T-cell (primary cell): ENCODE measurements at regions not wholly inside any gene's neighbourhood (a gene's known extent, or its start where the extent isn't known, plus 50 kb on each side); places are given as distances from the start of the nearest gene placed in this dataset.

Source experiments
- ATAC-seq, 4 experiments: fragments of 200-7000 bp in 3 of 4; fragments of 150-1000 bp in 1 of 4; cut with Tn5 transposase; replicated peaks in 1 of 4; 1 replicate in 3 of 4; 2 replicates in 1 of 4; pipeline ENCODE4 v1.10.0; 2021; ENCODE audit warnings: moderate library complexity in 3 of 4, mild to moderate bottlenecking in 2 of 4, moderate number of reproducible peaks in 1 of 4
- CTCF ChIA-PET, 2 donors: fragments of 300-600 bp; sonication (Branson Sonifier 250); formaldehyde crosslinking; loops; one replicate each; lab custom pipeline; 2022; ENCODE audit warnings: antibody characterized with exemption in 2 of 2; lab: Charles Lee
- POLR2A ChIA-PET, 2 donors: fragments of 300-600 bp; sonication (Branson Sonifier 250); formaldehyde crosslinking; loops; one replicate each; lab custom pipeline; 2022; ENCODE audit warnings: antibody characterized with exemption in 2 of 2; lab: Charles Lee
- DNase-seq, 35 experiments: peaks; one replicate each; pipeline versions ENCODE4 v3.0.0 to v3.0.0-alpha.2; 2013 to 2023
- H3K27ac ChIP-seq: one replicate; pipeline ENCODE4 v1.5.1; 2013; ENCODE audit warnings: low read length
- H3K27me3 ChIP-seq, 2 experiments: replicated peaks in 1 of 2; 1 replicate in 1 of 2; 2 replicates in 1 of 2; pipeline versions ENCODE4 v1.6.1 to v1.7.0; 2013; ENCODE audit warnings: low read length in 1 of 2, mixed read lengths in 1 of 2; ENCODE audit not compliant: control insufficient read depth in 2 of 2, insufficient read depth in 2 of 2; ENCODE audit errors: extremely low read depth in 1 of 2
- H3K36me3 ChIP-seq, 2 donors: 1 replicate in 1 of 2; 2 replicates in 1 of 2; pipeline versions ENCODE4 v1.6.1 to v1.7.0; 2013; ENCODE audit warnings: low read length in 1 of 2; ENCODE audit not compliant: control insufficient read depth in 2 of 2, insufficient read depth in 1 of 2; ENCODE audit errors: extremely low read depth in 1 of 2
- H3K4me1 ChIP-seq, 2 experiments: 1 replicate in 1 of 2; 2 replicates in 1 of 2; pipeline versions ENCODE4 v1.6.1 to v1.7.0; 2013; ENCODE audit warnings: low read length in 2 of 2, mixed read lengths in 1 of 2; ENCODE audit not compliant: insufficient read depth in 2 of 2, control insufficient read depth in 1 of 2; ENCODE audit errors: extremely low read depth in 1 of 2
- H3K4me3 ChIP-seq, 2 donors: 1 replicate in 1 of 2; 2 replicates in 1 of 2; pipeline versions ENCODE4 v1.5.1 to v1.7.0; 2013; ENCODE audit warnings: mild to moderate bottlenecking in 2 of 2, low read length in 1 of 2, moderate library complexity in 1 of 2; ENCODE audit not compliant: control insufficient read depth in 1 of 2; ENCODE audit errors: extremely low read depth in 1 of 2
- H3K9me3 ChIP-seq: 2 replicates; pipeline ENCODE4 v1.7.0; 2013
- H3K27ac Mint-ChIP-seq, 2 donors: one replicate each; pipeline ENCODE4 v1.8.0; 2020 to 2021; ENCODE audit warnings: mild to moderate bottlenecking in 2 of 2, mixed read lengths in 2 of 2
- H3K27me3 Mint-ChIP-seq, 2 donors: one replicate each; pipeline ENCODE4 v1.8.0; 2021 to 2022; ENCODE audit warnings: mixed read lengths in 2 of 2
- H3K36me3 Mint-ChIP-seq: one replicate; pipeline ENCODE4 v1.8.0; 2021; ENCODE audit warnings: mixed read lengths
- H3K4me1 Mint-ChIP-seq, 3 donors: one replicate each; pipeline ENCODE4 v1.8.0; 2020 to 2022; ENCODE audit warnings: mixed read lengths in 3 of 3, mild to moderate bottlenecking in 1 of 3
- H3K4me3 Mint-ChIP-seq, 3 donors: one replicate each; pipeline ENCODE4 v1.8.0; 2020 to 2022; ENCODE audit warnings: mild to moderate bottlenecking in 3 of 3, mixed read lengths in 3 of 3, moderate library complexity in 3 of 3
- H3K9me3 Mint-ChIP-seq, 3 donors: one replicate each; pipeline ENCODE4 v1.8.0; 2020 to 2022; ENCODE audit warnings: mixed read lengths in 3 of 3
- WGBS: methylation state at CpG from one replicate; pipeline ENCODE4 v1.1.5; 2013; ENCODE audit warnings: missing lambda C conversion rate; ENCODE audit not compliant: insufficient coverage; 5-methylcytosine and 5-hydroxymethylcytosine counted together

- POLR2A ChIA-PET: no interaction called here
- Histone ChIP-seq H3K4me1 (no peaks in the 10 kb centered on the region), H3K27ac (no peak overlapping the region), H3K9me3 (no peaks in the 10 kb centered on the region), H3K36me3 (no peaks in the 10 kb centered on the region), H3K27me3 (peaks cover 2 to 3% of the 10 kb centered on the region in 2 experiments), H3K4me3 (no peak overlapping the region)
- no peak overlapping the region for H3K4me3 Mint-ChIP-seq
- no peaks in the 10 kb centered on the region for H3K4me1 Mint-ChIP-seq
- CTCF ChIA-PET: no interaction called here
- ATAC-seq: no peak
- H3K9me3 Mint-ChIP-seq: no peaks in the 10 kb centered on the region
- 59% methylated on average over 2 of the region's 3 CpGs for WGBS
- no peaks in the 10 kb centered on the region for H3K36me3 Mint-ChIP-seq
- H3K27me3 Mint-ChIP-seq: peaks cover 17 to 43% of the 10 kb centered on the region in 2 donors
- H3K27ac Mint-ChIP-seq: no peak overlapping the region
- no peak for DNase-seq
These were observed 282.0 kb upstream of the RORA start for GRCh38 chr15:61511089-61511488.

DNA sequence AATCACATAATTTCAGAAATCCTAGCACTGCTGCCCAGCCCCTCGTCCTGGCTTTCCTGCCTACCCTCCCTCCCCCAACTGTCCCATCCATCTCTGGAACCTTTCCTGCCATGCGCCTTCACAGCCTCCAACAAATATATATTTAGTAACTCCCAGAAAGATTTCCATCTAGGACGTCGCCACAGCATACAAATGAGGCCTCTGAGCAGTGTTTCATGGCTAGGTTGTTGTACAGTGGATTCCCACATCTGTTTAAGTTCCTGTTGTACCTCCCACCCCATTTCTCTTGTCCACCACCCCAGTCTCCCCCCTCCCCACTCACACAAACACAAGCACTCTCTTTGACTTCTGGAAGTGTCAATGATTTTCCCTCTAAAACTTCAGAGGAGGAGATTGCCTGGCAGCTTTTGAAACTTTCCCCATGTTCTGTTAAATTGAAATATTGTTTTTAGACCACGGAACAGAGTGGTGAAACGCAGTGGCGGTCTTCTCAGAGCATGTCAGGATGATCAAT lies 280.3 kb upstream of the RORA start:
- Mint-ChIP-seq H3K4me1 (no peaks in the 10 kb centered on the region), H3K27ac (no peak overlapping the region), H3K27me3 (peaks cover 19 to 46% of the 10 kb centered on the region in 2 donors), H3K36me3 (no peaks in the 10 kb centered on the region), H3K4me3 (no peak overlapping the region), H3K9me3 (no peaks in the 10 kb centered on the region)
- Histone ChIP-seq H3K4me1 (no peaks in the 10 kb centered on the region), H3K4me3 (no peak overlapping the region), H3K9me3 (no peaks in the 10 kb centered on the region), H3K27ac (no peak overlapping the region), H3K36me3 (no peaks in the 10 kb centered on the region), H3K27me3 (peaks cover 0 to 2% of the 10 kb centered on the region in 2 experiments)
- 66% methylated on average over 4 of the region's 7 CpGs for WGBS
- POLR2A ChIA-PET: no interaction called here
- ATAC-seq: no peak
- DNase-seq: no peak
- CTCF ChIA-PET: no interaction called here

- Mint-ChIP-seq H3K27ac (no peak overlapping the region), H3K4me1 (no peaks in the 10 kb centered on the region), H3K4me3 (no peak overlapping the region), H3K36me3 (no peaks in the 10 kb centered on the region), H3K9me3 (no peaks in the 10 kb centered on the region), H3K27me3 (peaks cover 26 to 41% of the 10 kb centered on the region in 2 donors)
- DNase-seq: no peak
- Histone ChIP-seq H3K4me1 (no peaks in the 10 kb centered on the region), H3K9me3 (no peaks in the 10 kb centered on the region), H3K27ac (no peak overlapping the region), H3K36me3 (no peaks in the 10 kb centered on the region), H3K4me3 (no peak overlapping the region), H3K27me3 (peaks cover 0 to 2% of the 10 kb centered on the region in 2 experiments)
- ChIA-PET POLR2A (no interaction called here), CTCF (no interaction called here)
- no peak for ATAC-seq
These were observed 274.4 kb upstream of the RORA start for GRCh38 chr15:61503383-61503969.

- Histone ChIP-seq H3K9me3 (no peaks in the 10 kb centered on the region), H3K27ac (no peak overlapping the region), H3K36me3 (no peaks in the 10 kb centered on the region), H3K4me3 (no peak overlapping the region), H3K4me1 (no peaks in the 10 kb centered on the region), H3K27me3 (peaks cover 0 to under 1% of the 10 kb centered on the region in 2 experiments)
- Mint-ChIP-seq H3K4me1 (no peaks in the 10 kb centered on the region), H3K36me3 (no peaks in the 10 kb centered on the region), H3K27ac (no peak overlapping the region), H3K4me3 (no peak overlapping the region), H3K9me3 (no peaks in the 10 kb centered on the region), H3K27me3 (peaks cover 24 to 40% of the 10 kb centered on the region in 2 donors)
- POLR2A ChIA-PET: no interaction called here
- DNase-seq (no peak), ATAC-seq (no peak)
- CTCF ChIA-PET: no interaction called here
- 80% methylated on average over 10 of the region's 12 CpGs for WGBS
These were observed 272.8 kb upstream of the RORA start for GRCh38 chr15:61501815-61502389.

DNA sequence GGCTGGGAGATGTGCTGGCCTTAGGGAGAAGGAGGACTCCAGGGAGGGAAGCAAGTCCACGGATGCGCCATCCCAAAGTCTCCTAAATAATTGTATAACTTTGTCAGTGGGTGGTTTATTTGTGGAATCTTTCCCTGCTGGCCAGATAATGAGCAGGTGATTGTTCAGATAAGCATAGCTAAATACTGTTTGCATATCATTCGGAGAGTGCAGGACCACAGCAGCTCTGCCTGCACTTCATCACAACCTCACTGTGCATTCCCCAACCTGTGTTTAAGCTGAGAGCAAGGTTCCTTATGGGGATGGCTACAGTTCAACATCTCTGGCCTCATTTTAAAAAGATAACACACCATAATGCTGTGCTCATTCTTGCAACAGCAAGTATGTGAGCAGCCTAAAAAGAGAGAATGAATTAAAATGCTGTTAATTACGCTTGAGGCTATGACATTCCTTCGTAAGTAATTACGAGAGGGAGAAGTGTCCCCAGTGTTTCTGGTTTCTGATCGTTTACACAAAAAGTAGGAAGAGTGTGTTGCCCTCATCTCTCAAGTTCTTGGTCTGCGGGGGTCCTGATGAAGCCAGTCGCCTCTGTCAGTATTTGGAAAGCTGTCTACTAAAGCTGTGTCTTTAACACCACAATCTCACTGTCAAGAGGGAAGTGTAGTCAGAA lies 272.0 kb upstream of the RORA start:
- CTCF ChIA-PET: no interaction called here
- no peaks in the 10 kb centered on the region for H3K36me3 ChIP-seq
- POLR2A ChIA-PET: no interaction called here
- Mint-ChIP-seq H3K4me3 (no peak overlapping the region), H3K9me3 (no peaks in the 10 kb centered on the region), H3K36me3 (no peaks in the 10 kb centered on the region), H3K27me3 (peaks cover 24 to 34% of the 10 kb centered on the region in 2 donors), H3K27ac (no peak overlapping the region), H3K4me1 (no peaks in the 10 kb centered on the region)
- no peak overlapping the region for H3K27ac ChIP-seq
- 100% methylated on average over 1 of the region's 9 CpGs for WGBS
- H3K27me3 ChIP-seq: no peaks in the 10 kb centered on the region
- ATAC-seq: no peak
- H3K9me3 ChIP-seq: no peaks in the 10 kb centered on the region
- no peak for DNase-seq
- no peak overlapping the region for H3K4me3 ChIP-seq
- H3K4me1 ChIP-seq: no peaks in the 10 kb centered on the region

GRCh38 chr15:61500523-61500922 lies 271.4 kb upstream of the RORA start:
- no peaks in the 10 kb centered on the region for H3K9me3 ChIP-seq
- POLR2A ChIA-PET: no interaction called here
- Mint-ChIP-seq H3K9me3 (no peaks in the 10 kb centered on the region), H3K27me3 (peaks cover 24 to 34% of the 10 kb centered on the region in 2 donors), H3K4me3 (no peak overlapping the region), H3K4me1 (no peaks in the 10 kb centered on the region), H3K27ac (no peak overlapping the region), H3K36me3 (no peaks in the 10 kb centered on the region)
- CTCF ChIA-PET: no interaction called here
- DNase-seq (no peak), ATAC-seq (no peak)
- H3K4me1 ChIP-seq: no peaks in the 10 kb centered on the region
- H3K27ac ChIP-seq: no peak overlapping the region
- H3K4me3 ChIP-seq: no peak overlapping the region
- H3K27me3 ChIP-seq: no peaks in the 10 kb centered on the region
- no peaks in the 10 kb centered on the region for H3K36me3 ChIP-seq
